Neural progenitor cell (in vitro differentiated cells): ENCODE measurements at regions not wholly inside any gene's neighbourhood (a gene's known extent, or its start where the extent isn't known, plus 50 kb on each side); places are given as distances from the start of the nearest gene placed in this dataset.
"Not testable (repeated sequence)": the region's sequence is repeated elsewhere in the genome, so short reads cannot be mapped to it uniquely, and the experiment has no call there.

Experiments used
- EZH2 ChIP-seq: fragments of 200-600 bp; sonication (generic); IDR thresholded peaks from 2 replicates; pipeline ENCODE4 v1.6.1; 2017; ENCODE audit warnings: antibody characterized with exemption, mild to moderate bottlenecking, moderate library complexity
- TF ChIP-seq, protein P1 (sequence below): fragments of 200-600 bp; sonication (generic); IDR thresholded peaks from 2 replicates; pipeline ENCODE4 v1.5.1; 2017; ENCODE audit warnings: antibody characterized with exemption, mild to moderate bottlenecking

DNA sequence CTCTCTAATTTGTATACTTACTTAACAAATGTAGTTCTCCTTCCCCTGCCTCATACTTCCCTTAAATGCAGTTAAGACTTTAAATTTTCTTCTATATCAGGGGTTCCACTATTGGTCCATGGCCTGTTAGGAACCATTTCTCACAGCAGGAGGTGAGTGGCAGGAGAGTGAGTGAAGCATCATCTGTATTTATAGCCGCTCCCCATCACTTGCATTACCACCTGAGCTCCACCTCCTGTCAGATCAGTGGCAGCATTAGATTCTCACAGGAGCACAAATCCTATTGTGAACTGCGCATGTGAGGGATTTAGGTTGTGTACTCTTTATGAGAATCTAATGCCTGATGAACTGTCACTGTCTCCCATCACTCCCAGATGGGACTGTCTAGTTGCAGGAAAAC, 72.1 kb upstream of the ALB start:
- TF ChIP-seq, protein P1, sequence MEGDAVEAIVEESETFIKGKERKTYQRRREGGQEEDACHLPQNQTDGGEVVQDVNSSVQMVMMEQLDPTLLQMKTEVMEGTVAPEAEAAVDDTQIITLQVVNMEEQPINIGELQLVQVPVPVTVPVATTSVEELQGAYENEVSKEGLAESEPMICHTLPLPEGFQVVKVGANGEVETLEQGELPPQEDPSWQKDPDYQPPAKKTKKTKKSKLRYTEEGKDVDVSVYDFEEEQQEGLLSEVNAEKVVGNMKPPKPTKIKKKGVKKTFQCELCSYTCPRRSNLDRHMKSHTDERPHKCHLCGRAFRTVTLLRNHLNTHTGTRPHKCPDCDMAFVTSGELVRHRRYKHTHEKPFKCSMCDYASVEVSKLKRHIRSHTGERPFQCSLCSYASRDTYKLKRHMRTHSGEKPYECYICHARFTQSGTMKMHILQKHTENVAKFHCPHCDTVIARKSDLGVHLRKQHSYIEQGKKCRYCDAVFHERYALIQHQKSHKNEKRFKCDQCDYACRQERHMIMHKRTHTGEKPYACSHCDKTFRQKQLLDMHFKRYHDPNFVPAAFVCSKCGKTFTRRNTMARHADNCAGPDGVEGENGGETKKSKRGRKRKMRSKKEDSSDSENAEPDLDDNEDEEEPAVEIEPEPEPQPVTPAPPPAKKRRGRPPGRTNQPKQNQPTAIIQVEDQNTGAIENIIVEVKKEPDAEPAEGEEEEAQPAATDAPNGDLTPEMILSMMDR = not testable (repeated sequence)
- TF ChIP-seq EZH2 = not testable (repeated sequence)
